Endothelial cell of umbilical vein (primary cell): ENCODE measurements at regions not wholly inside any gene's neighbourhood (a gene's known extent, or its start where the extent isn't known, plus 50 kb on each side); places are given as distances from the start of the nearest gene placed in this dataset.

ENCODE experiments used
- BruUV-seq: library from RNA; stranded (reverse); fragments of 400-500 nt; replicated peaks from 2 replicates; lab custom pipeline; 2021; lab: Mats Ljungman, UMichigan
- CTCF ChIA-PET: fragments of 300-600, 350-600 bp; sonication (Branson Sonifier 250); formaldehyde crosslinking; loops from one replicate; lab custom pipeline; 2021; ENCODE audit warnings: antibody characterized with exemption, inconsistent platforms; lab: Charles Lee
- POLR2A ChIA-PET: fragments of 300-600, 350-600 bp; sonication (Branson Sonifier 250); formaldehyde crosslinking; loops from one replicate; lab custom pipeline; 2021; ENCODE audit warnings: antibody characterized with exemption, inconsistent platforms; lab: Charles Lee
- DNase-seq: peaks from one replicate; pipeline ENCODE4 v3.0.0-alpha.2; 2011; ENCODE audit warnings: low read depth, low spot score
- FAIRE-seq: peaks from 2 replicates; lab custom pipeline; 2011; peaks lifted over from hg19 to GRCh38; lab: Jason Lieb, UNC
- H2AFZ ChIP-seq: 2 replicates; pipeline ENCODE4 v1.6.0; 2012; ENCODE audit warnings: low read depth, low read length, control low read depth, inconsistent platforms
- H3K27ac ChIP-seq: 2 replicates; pipeline ENCODE4 v1.5.1; 2011; ENCODE audit warnings: low read depth, mild to moderate bottlenecking, control low read depth, low read length, moderate library complexity; ENCODE audit not compliant: insufficient read depth
- H3K27me3 ChIP-seq, 2 experiments: 2 replicates each; pipeline versions ENCODE4 v1.6.0 to v1.6.1; 2011; ENCODE audit warnings: low read length in 2 of 2, mixed read lengths in 1 of 2; ENCODE audit not compliant: control insufficient read depth in 2 of 2, insufficient read depth in 2 of 2
- H3K36me3 ChIP-seq, 2 experiments: 2 replicates in 1 of 2; 3 replicates in 1 of 2; pipeline ENCODE4 v1.5.1; 2011; ENCODE audit warnings: low read length in 2 of 2, mild to moderate bottlenecking in 1 of 2, moderate library complexity in 1 of 2; ENCODE audit not compliant: control insufficient read depth in 2 of 2, insufficient read depth in 2 of 2; ENCODE audit errors: extremely low read depth in 1 of 2
- H3K4me1 ChIP-seq: 3 replicates; pipeline ENCODE4 v1.5.1; 2011; ENCODE audit warnings: mild to moderate bottlenecking, low read length; ENCODE audit not compliant: control insufficient read depth, insufficient read depth; ENCODE audit errors: extremely low read depth
- H3K4me2 ChIP-seq: 2 replicates; pipeline ENCODE4 v1.6.1; 2011; ENCODE audit warnings: low read length, control low read depth, mixed read lengths; ENCODE audit not compliant: insufficient read depth
- H3K4me3 ChIP-seq, 3 experiments: fragments of 200-600 bp in 1 of 3; sonication (generic), shearing (Covaris generic) in 1 of 3; replicated peaks in 1 of 3; 2 replicates each; pipeline ENCODE4 v1.5.1; 2011 to 2016; ENCODE audit warnings: control low read depth in 3 of 3, low read length in 3 of 3, mild to moderate bottlenecking in 2 of 3, inconsistent platforms in 1 of 3, low read depth in 1 of 3, moderate library complexity in 1 of 3; ENCODE audit not compliant: insufficient read depth in 1 of 3
- H3K79me2 ChIP-seq: 2 replicates; pipeline ENCODE4 v1.6.0; 2012; ENCODE audit warnings: low read length, inconsistent platforms; ENCODE audit not compliant: control insufficient read depth, insufficient read depth
- H3K9ac ChIP-seq: replicated peaks from 2 replicates; pipeline ENCODE3; 2011; ENCODE audit warnings: low read length, control low read depth; ENCODE audit not compliant: insufficient read depth; ENCODE audit errors: extremely low read depth
- H3K9me1 ChIP-seq: replicated peaks from 3 replicates; pipeline ENCODE4 v1.6.0; 2011; ENCODE audit warnings: mild to moderate bottlenecking, low read length; ENCODE audit not compliant: control insufficient read depth, insufficient read depth; ENCODE audit errors: extremely low read depth
- H3K9me3 ChIP-seq: replicated peaks from 2 replicates; pipeline ENCODE4 v1.5.1; 2012; ENCODE audit warnings: low read length, inconsistent platforms; ENCODE audit not compliant: control insufficient read depth, insufficient read depth
- H4K20me1 ChIP-seq: replicated peaks from 2 replicates; pipeline ENCODE3; 2011; ENCODE audit warnings: mild to moderate bottlenecking, low read length; ENCODE audit not compliant: control insufficient read depth, insufficient read depth; ENCODE audit errors: extremely low read depth
- EZH2 ChIP-seq: IDR thresholded peaks from 2 replicates; pipeline ENCODE4 v1.6.1; 2012; ENCODE audit warnings: borderline replicate concordance, low read depth, mild to moderate bottlenecking, moderate library complexity, low read length, inconsistent platforms; ENCODE audit not compliant: severe bottlenecking
- FOS ChIP-seq: IDR thresholded peaks from 2 replicates; pipeline ENCODE4 v1.6.1; 2011; ENCODE audit warnings: mild to moderate bottlenecking, low read length, moderate library complexity, borderline replicate concordance; ENCODE audit not compliant: insufficient read depth
- GATA2 ChIP-seq: IDR thresholded peaks from 2 replicates; pipeline ENCODE4 v1.7.0; 2011; ENCODE audit warnings: low read depth, mild to moderate bottlenecking, moderate library complexity, mixed read lengths, low read length; ENCODE audit not compliant: insufficient read length, insufficient read depth
- JUN ChIP-seq: IDR thresholded peaks from 2 replicates; pipeline ENCODE4 v1.6.1; 2011; ENCODE audit warnings: borderline replicate concordance, low read depth; ENCODE audit not compliant: insufficient read length, insufficient read depth
- MAX ChIP-seq: IDR thresholded peaks from 2 replicates; pipeline ENCODE4 v1.6.1; 2011; ENCODE audit not compliant: insufficient read depth, insufficient read length
- MYC ChIP-seq: IDR thresholded peaks from one replicate; pipeline ENCODE4 v1.6.1; 2011; ENCODE audit warnings: mild to moderate bottlenecking, low read depth, low read length
- POLR2A ChIP-seq: IDR thresholded peaks from 2 replicates; pipeline ENCODE4 v1.6.1; 2012; ENCODE audit warnings: low read depth, mild to moderate bottlenecking, control low read depth, low read length
- POLR2AphosphoS5 ChIP-seq: IDR thresholded peaks from 2 replicates; pipeline ENCODE4 v1.6.1; 2012; ENCODE audit warnings: low read depth, mild to moderate bottlenecking, control low read depth, low read length, moderate library complexity; ENCODE audit not compliant: insufficient read depth
- dilution Hi-C: fragments of 300-500 bp; cut with MboI; formaldehyde crosslinking; loops from one replicate; pipeline ENCODE4 v1.15.0; 2019; ENCODE audit warnings: low sequenced_read_pairs; ENCODE audit not compliant: extremely low pct_ligation_motif_present
- intact Hi-C: fragments of 100-400 bp; cut with micrococcal nuclease; formaldehyde crosslinking; loops from one replicate; pipeline ENCODE4 v1.10.0; 2022
- TF ChIP-seq, protein P1 (sequence below), 2 donors: IDR thresholded peaks; 1 replicate in 1 of 2; 2 replicates in 1 of 2; pipeline ENCODE4 v1.5.1; 2011; ENCODE audit warnings: low read length in 2 of 2, mild to moderate bottlenecking in 2 of 2, moderate library complexity in 2 of 2, control low read depth in 1 of 2, inconsistent platforms in 1 of 2, low read depth in 1 of 2; ENCODE audit not compliant: insufficient read depth in 1 of 2; ENCODE audit errors: extremely low read depth in 1 of 2

DNA sequence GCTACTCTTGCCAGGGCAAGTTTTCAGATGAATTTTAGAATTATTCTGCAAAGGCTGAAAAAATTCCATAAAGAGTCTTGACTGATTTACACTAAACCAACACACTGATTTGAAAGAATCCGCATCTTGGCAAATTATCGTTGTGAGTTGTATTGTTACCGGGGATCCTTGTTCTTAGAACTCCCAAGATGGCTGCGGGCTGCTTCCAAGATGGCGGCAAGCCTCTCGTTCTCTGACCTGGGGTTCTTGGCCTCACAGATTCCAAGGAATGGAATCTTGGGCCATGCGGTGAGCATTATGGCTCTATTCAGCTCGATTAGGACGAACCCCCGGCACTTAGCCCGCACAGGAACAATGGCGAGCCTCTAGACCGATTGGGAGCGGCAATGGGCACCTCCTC lies 132.5 kb downstream of the ZNF664 start:
- Histone ChIP-seq H3K36me3 (no peaks in the 10 kb centered on the region), H3K4me1 (peaks cover 9% of the 10 kb centered on the region), H2AFZ (no peak overlapping the region), H3K27ac (no peak overlapping the region), H3K79me2 (no peaks in the 10 kb centered on the region), H3K9me1 (no peaks in the 10 kb centered on the region), H4K20me1 (no peaks in the 10 kb centered on the region), H3K9ac (no peak overlapping the region), H3K9me3 (no peaks in the 10 kb centered on the region), H3K4me3 (no peak overlapping the region), H3K27me3 (no peaks in the 10 kb centered on the region), H3K4me2 (no peak overlapping the region)
- POLR2A ChIA-PET: no interaction called here
- CTCF ChIA-PET: no interaction called here
- no peak for DNase-seq
- dilution Hi-C loops: no loop called here
- TF ChIP-seq EZH2 (no peak), FOS (no peak), MAX (no peak), MYC (no peak), POLR2AphosphoS5 (no peak), POLR2A (no peak), JUN (no peak), GATA2 (no peak)
- TF ChIP-seq, protein P1, sequence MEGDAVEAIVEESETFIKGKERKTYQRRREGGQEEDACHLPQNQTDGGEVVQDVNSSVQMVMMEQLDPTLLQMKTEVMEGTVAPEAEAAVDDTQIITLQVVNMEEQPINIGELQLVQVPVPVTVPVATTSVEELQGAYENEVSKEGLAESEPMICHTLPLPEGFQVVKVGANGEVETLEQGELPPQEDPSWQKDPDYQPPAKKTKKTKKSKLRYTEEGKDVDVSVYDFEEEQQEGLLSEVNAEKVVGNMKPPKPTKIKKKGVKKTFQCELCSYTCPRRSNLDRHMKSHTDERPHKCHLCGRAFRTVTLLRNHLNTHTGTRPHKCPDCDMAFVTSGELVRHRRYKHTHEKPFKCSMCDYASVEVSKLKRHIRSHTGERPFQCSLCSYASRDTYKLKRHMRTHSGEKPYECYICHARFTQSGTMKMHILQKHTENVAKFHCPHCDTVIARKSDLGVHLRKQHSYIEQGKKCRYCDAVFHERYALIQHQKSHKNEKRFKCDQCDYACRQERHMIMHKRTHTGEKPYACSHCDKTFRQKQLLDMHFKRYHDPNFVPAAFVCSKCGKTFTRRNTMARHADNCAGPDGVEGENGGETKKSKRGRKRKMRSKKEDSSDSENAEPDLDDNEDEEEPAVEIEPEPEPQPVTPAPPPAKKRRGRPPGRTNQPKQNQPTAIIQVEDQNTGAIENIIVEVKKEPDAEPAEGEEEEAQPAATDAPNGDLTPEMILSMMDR (IDR thresholded peaks at IDR 0.05; ENCODE audit: extremely low read depth in 1 of 2, insufficient read depth in 1 of 2, low read depth in 1 of 2, low read length in 2 of 2): no peak
- no peak for FAIRE-seq
- intact Hi-C loops: no loop called here
- no TSS peak for BruUV-seq
